CD4-positive, alpha-beta T cell treated with Interleukin-21 for 1 hour (primary cell): ENCODE measurements at regions not wholly inside any gene's neighbourhood (a gene's known extent, or its start where the extent isn't known, plus 50 kb on each side); places are given as distances from the start of the nearest gene placed in this dataset.
"Not testable (repeated sequence)": the region's sequence is repeated elsewhere in the genome, so short reads cannot be mapped to it uniquely, and the experiment has no call there.

Source experiments
- DNase-seq: peaks from one replicate; pipeline ENCODE4 v3.0.0-alpha.2; 2020

- DNase-seq = no peak
Measured at GRCh38 chr1:60296794-60297193, 223.2 kb upstream of the C1orf87 start.

DNA sequence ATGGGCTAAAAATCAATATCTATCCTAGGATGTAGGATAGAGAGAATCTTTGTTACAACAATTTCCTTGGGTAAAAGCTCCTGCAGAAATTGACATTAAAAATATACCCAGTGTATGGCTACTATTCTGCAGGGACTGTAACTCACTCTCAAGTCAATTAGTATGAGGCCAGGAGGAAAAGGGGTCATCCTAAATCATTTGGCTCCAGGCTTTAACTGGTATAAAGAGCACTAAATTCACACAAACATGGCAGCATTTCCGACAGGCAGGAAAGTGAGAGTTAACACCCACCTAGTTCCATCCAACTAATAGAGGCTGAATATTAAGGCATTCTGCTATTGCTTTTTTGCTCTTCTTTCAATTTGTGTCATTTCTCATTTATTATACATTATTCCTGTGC, 218.6 kb upstream of the C1orf87 start:
- DNase-seq = no peak

DNA sequence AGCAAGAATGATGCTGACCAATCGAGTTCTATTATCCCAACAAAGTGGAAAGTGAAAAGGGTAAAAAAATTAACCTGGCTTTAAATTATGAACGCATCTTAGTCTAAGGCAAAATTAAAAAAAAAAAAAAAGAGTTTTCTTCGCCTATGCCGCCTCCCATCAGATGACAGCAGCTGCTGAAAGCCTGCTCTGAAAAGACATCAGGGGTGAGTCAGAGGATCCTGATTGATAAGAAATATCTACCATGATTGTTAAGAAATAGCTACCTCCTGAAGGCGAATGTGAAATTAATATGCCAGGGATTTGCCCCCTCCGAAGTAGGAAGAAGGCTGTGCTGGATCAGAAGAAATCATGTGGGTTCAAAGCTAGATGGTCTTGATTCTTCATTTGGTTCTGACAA, 216.8 kb upstream of the C1orf87 start:
- DNase-seq = no peak

- DNase-seq = no peak
Measured at GRCh38 chr1:60287536-60287935, 214.0 kb upstream of the C1orf87 start.

GRCh38 chr1:60283690-60284089, 210.1 kb upstream of the C1orf87 start:
- DNase-seq = no peak

DNA sequence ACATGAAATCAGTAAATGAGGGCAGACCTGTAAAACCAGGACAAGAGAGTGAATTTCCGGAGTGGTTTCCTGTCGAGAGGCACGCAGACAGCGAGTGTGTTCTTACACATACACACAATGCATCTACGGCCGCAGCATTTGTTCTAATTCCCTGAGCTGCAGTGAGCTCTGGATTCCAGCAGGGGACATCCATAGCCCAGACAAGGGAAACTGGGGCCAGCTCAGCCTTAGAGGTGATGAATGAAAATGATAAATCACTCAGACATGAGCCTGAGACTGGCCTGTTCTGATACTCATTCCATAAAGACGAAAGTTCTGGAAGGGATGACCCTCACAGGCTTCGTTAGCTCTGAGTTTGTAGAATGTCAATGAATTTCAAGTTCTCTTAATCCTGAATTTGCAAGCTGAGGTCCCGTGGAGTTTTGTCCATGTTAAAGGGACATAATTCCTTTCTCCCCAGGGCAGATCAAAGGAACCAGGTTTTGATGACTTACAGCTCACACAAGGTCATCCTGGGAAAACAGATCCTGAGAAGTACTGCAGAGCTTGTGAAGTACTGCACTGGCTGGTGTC, 207.9 kb upstream of the C1orf87 start:
- peak; percentile 1 for DNase-seq

GRCh38 chr1:60280819-60281218, 207.2 kb upstream of the C1orf87 start:
- no peak for DNase-seq

- DNase-seq = no peak
Measured at GRCh38 chr1:60280256-60280655, 206.7 kb upstream of the C1orf87 start.

GRCh38 chr1:60279798-60280197, 206.2 kb upstream of the C1orf87 start:
- DNase-seq = no peak

DNA sequence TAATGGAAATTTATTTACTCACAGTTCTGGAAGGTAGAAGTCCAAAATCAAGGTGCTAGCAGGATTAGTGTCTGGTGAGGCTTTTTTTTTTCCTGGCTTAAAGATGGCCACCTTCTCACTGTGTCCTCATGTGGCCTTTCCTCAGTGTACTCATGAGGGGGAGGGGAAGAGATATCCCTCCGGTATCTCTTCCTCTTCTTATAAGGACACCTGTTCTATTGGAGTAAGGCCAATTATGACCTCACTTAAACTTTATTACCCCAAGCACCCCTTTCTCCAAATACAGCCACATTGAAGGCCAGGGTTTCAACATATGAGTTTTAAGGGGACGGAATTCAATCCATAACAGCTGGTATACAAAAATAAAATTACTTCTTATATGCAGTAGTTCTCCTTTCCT, 203.7 kb upstream of the C1orf87 start:
- DNase-seq = no peak

- no peak for DNase-seq
Measured at GRCh38 chr1:60274422-60275290, 201.1 kb upstream of the C1orf87 start.

DNA sequence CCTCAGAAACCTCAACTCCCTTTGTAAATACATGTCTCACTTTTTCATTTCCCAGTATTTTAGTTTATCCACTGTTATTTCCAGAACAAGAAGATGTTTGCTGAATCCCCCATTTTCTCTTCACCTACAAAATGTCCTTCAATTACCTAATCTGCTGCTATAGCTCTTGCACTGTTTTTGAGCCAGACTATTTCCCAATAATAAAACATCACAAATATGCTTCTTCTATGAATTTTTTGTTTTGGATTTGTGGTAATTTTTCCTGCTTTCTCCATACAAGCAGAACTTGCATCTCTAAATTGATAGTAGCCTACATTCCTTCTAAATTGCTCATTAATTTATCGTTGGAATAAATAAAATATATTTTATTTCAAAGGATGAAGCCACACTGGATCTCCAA, 199.6 kb upstream of the C1orf87 start:
- no peak for DNase-seq

DNA sequence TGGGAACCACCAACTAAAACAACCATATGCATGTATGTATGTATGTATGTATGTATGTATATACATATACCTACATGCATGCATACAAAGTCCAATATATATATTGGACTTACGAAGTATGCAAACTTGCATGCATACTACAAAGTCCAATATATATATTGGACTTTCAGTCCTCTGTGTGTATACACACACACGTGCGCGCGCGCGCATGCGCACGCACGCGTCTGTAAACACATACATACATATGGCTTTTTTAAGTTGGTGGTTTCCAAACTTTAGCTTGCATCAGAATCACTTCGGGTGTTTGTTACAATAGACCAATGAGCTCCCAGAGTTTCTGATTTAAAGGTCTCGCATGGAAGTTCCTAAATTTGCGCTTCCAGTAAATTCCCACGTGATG, 197.5 kb upstream of the C1orf87 start:
- no peak for DNase-seq

- DNase-seq = no peak
Measured at GRCh38 chr1:60268451-60268850, 194.9 kb upstream of the C1orf87 start.

GRCh38 chr1:60265560-60266535, 192.3 kb upstream of the C1orf87 start:
- no peak for DNase-seq

GRCh38 chr1:60262701-60263100, 189.1 kb upstream of the C1orf87 start:
- DNase-seq = no peak

- no peak for DNase-seq
Measured at GRCh38 chr1:60257531-60257930, 184.0 kb upstream of the C1orf87 start.

GRCh38 chr1:60255565-60255964, 182.0 kb upstream of the C1orf87 start:
- DNase-seq = no peak

- DNase-seq = no peak
Measured at GRCh38 chr1:60251426-60251825, 177.9 kb upstream of the C1orf87 start.

DNA sequence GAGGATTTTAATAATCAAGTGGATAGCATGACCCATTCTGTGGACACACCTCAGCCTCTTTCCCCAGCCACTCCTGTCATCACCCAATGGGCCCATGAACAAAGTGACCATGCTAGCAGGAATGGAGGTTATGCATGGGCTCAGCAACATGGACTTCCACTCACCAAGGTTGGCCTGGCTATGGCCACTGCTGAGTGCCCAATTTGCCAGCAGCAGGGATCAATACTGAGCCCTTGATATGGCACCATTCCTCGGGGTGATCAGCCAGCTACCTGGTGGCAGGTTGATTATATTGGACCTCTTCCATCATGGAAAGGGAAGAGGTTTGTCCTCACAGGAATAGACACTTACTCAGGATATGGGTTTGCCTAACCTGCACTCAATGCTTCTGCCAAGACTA, 173.9 kb upstream of the C1orf87 start:
- not testable (repeated sequence) for DNase-seq

- DNase-seq = no peak
Measured at GRCh38 chr1:60245324-60245723, 171.8 kb upstream of the C1orf87 start.

GRCh38 chr1:60244906-60245305, 171.3 kb upstream of the C1orf87 start:
- DNase-seq = no peak

DNA sequence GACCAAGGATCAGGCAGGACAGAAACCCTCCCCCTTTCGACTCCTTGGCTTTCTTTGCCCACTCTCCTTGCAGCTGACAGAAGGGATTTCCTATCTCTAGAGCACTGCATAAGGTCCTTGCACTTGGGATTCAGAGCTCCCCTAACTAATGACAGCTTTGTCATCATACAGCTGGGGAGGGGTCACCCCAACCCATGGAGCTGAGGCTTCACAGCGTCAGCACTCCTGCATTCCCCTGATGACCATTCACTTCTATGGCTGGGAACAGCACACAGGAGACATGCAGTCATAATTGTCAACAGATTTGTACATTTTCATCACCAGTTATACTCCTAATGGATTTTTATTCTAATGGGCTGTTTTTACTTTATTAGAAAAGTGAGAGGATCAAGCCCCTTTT, 161.7 kb upstream of the C1orf87 start:
- no peak for DNase-seq

DNA sequence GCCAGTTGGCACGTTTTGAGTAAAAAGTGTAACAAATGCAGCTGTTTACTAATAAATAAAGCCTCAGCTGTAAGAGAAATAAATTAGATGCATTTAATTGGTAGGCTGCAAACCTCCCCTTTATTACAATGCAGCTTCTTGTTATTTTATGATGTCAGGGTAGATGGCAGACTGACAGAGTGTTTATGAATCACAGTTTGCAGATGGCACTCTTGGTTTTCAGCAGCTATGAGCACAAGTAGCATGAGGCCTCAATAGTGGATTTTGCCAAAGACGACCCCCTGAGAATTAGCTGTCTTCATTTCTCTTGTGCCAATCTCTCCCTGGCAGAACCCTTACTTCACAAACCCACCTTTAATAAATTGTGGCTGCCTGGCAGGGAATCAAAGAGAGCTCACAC, 161.2 kb upstream of the C1orf87 start:
- no peak for DNase-seq
